WTC11 (cell line): ENCODE measurements at regions not wholly inside any gene's neighbourhood (a gene's known extent, or its start where the extent isn't known, plus 50 kb on each side); places are given as distances from the start of the nearest gene placed in this dataset.

ENCODE experiments used
- ATAC-seq: fragments of 200-7000 bp; cut with Tn5 transposase; 2 replicates; pipeline ENCODE4 v1.10.0; 2021; ENCODE audit warnings: mild to moderate bottlenecking, moderate library complexity
- CTCF ChIA-PET: fragments of 300-600 bp; sonication (Branson Sonifier 250); formaldehyde crosslinking; loops from one replicate; lab custom pipeline; 2021; ENCODE audit warnings: antibody characterized with exemption; lab: Charles Lee
- POLR2A ChIA-PET: fragments of 350-600 bp; sonication (Branson Sonifier 250); formaldehyde crosslinking; loops from one replicate; lab custom pipeline; 2021; ENCODE audit warnings: antibody characterized with exemption; lab: Charles Lee
- DNase-seq: peaks from one replicate; pipeline ENCODE4 v3.0.0; 2021; ENCODE audit warnings: low spot score
- H3K27ac Mint-ChIP-seq: 2 replicates; pipeline ENCODE4 v1.8.0; 2021; ENCODE audit warnings: mixed read lengths
- H3K27me3 Mint-ChIP-seq: 2 replicates; pipeline ENCODE4 v1.8.0; 2021; ENCODE audit warnings: low read depth, mild to moderate bottlenecking, moderate library complexity, mixed read lengths
- H3K36me3 Mint-ChIP-seq: 2 replicates; pipeline ENCODE4 v1.8.0; 2021; ENCODE audit warnings: mixed read lengths
- H3K4me1 Mint-ChIP-seq: 2 replicates; pipeline ENCODE4 v1.8.0; 2022; ENCODE audit warnings: mixed read lengths
- H3K4me3 Mint-ChIP-seq: 2 replicates; pipeline ENCODE4 v1.8.0; 2021; ENCODE audit warnings: mild to moderate bottlenecking, moderate library complexity, mixed read lengths
- H3K9me3 Mint-ChIP-seq: 2 replicates; pipeline ENCODE4 v1.8.0; 2021; ENCODE audit warnings: mixed read lengths
- AR ChIP-seq: fragments of 250-450 bp; sonication (Bioruptor Pico); IDR thresholded peaks from 2 replicates; pipeline ENCODE4 v1.9.0; 2021; ENCODE audit warnings: mild to moderate bottlenecking
- ARID4B ChIP-seq: sonication (generic); formaldehyde crosslinking; IDR thresholded peaks from 2 replicates; pipeline ENCODE4 v1.8.0; 2023; ENCODE audit warnings: missing genetic modification reagents, mild to moderate bottlenecking, borderline replicate concordance
- ATF2 ChIP-seq: sonication (generic); formaldehyde crosslinking; IDR thresholded peaks from 2 replicates; pipeline ENCODE4 v1.8.1; 2022; ENCODE audit warnings: low read depth, missing genetic modification reagents, borderline replicate concordance
- CBFB ChIP-seq: sonication (generic); formaldehyde crosslinking; IDR thresholded peaks from 2 replicates; pipeline ENCODE4 v1.8.1; 2022; ENCODE audit warnings: mild to moderate bottlenecking, low read depth, missing genetic modification reagents
- ELF4 ChIP-seq: sonication (generic); formaldehyde crosslinking; IDR thresholded peaks from 2 replicates; pipeline ENCODE4 v1.8.1; 2022; ENCODE audit warnings: low read depth, mild to moderate bottlenecking, moderate library complexity, missing genetic modification reagents
- GRHL2 ChIP-seq: fragments of 250-450 bp; sonication (Bioruptor Pico); IDR thresholded peaks from 2 replicates; pipeline ENCODE4 v1.8.0; 2022; ENCODE audit warnings: mild to moderate bottlenecking, moderate library complexity; ENCODE audit not compliant: insufficient replicate concordance, severe bottlenecking
- IRF1 ChIP-seq: sonication (generic); formaldehyde crosslinking; IDR thresholded peaks from 2 replicates; pipeline ENCODE4 v1.8.0; 2023; ENCODE audit warnings: missing genetic modification reagents
- JAZF1 ChIP-seq: fragments of 250-450 bp; sonication (Bioruptor Pico); IDR thresholded peaks from 2 replicates; pipeline ENCODE4 v1.9.0; 2021; ENCODE audit warnings: moderate library complexity, mild to moderate bottlenecking, inconsistent platforms
- NFYB ChIP-seq: sonication (generic); formaldehyde crosslinking; conservative IDR thresholded peaks from 2 replicates; pipeline ENCODE4 v1.8.0; 2022; ENCODE audit warnings: low read depth, missing genetic modification reagents
- NR1H2 ChIP-seq: sonication (generic); formaldehyde crosslinking; IDR thresholded peaks from 2 replicates; pipeline ENCODE4 v1.9.0; 2021; ENCODE audit warnings: mild to moderate bottlenecking, moderate library complexity, missing genetic modification reagents
- PREB ChIP-seq: sonication (generic); formaldehyde crosslinking; IDR thresholded peaks from 2 replicates; pipeline ENCODE4 v1.8.1; 2022; ENCODE audit warnings: mild to moderate bottlenecking, missing genetic modification reagents, moderate library complexity, borderline replicate concordance
- SOX15 ChIP-seq: fragments of 250-450 bp; sonication (Bioruptor Pico); IDR thresholded peaks from 2 replicates; pipeline ENCODE4 v1.9.0; 2021; ENCODE audit warnings: mild to moderate bottlenecking
- ZNF232 ChIP-seq: sonication (generic); formaldehyde crosslinking; IDR thresholded peaks from 2 replicates; pipeline ENCODE4 v1.8.0; 2022; ENCODE audit warnings: mild to moderate bottlenecking, missing genetic modification reagents
- ZNF396 ChIP-seq: fragments of 250-450 bp; sonication (Bioruptor Pico); IDR thresholded peaks from 2 replicates; pipeline ENCODE4 v1.8.0; 2021; ENCODE audit warnings: mild to moderate bottlenecking, moderate library complexity, borderline replicate concordance
- ZNF532 ChIP-seq: fragments of 250-450 bp; sonication (Bioruptor Pico); IDR thresholded peaks from 2 replicates; pipeline ENCODE4 v1.9.0; 2021; ENCODE audit warnings: mild to moderate bottlenecking, borderline replicate concordance
- ZNF671 ChIP-seq: fragments of 250-450 bp; sonication (Bioruptor Pico); IDR thresholded peaks from 2 replicates; pipeline ENCODE4 v1.8.0; 2021; ENCODE audit warnings: mild to moderate bottlenecking

GRCh38 chr21:24826822-24827221 lies 780.5 kb downstream of the MRPL39 start (continued):
- TF ChIP-seq AR (CRISPR knock-in tag), result no peak
- no peak for TF ChIP-seq ZNF396 (CRISPR knock-in tag)
- TF ChIP-seq, all 79 proteins: peak for 0

- ATAC-seq, result no peak
- H3K4me3 Mint-ChIP-seq, result no peak overlapping the region
- no peak overlapping the region for H3K27ac Mint-ChIP-seq
- no peaks in the 10 kb centered on the region for H3K4me1 Mint-ChIP-seq
- DNase-seq, result no peak
- H3K27me3 Mint-ChIP-seq, result no peaks in the 10 kb centered on the region
- TF ChIP-seq PREB (CRISPR knock-in tag) (no peak), ZNF532 (CRISPR knock-in tag) (no peak), ATF2 (CRISPR knock-in tag) (no peak), GRHL2 (CRISPR knock-in tag) (no peak), ELF4 (CRISPR knock-in tag) (no peak)
- TF ChIP-seq, all 79 proteins: peak for 0
- peaks cover 36% of the 10 kb centered on the region for H3K9me3 Mint-ChIP-seq
- ChIA-PET CTCF (no interaction called here), POLR2A (interaction anchor here (0.6 kb wide), 1 partner anchor 1018 kb away, joined by 5 read pairs; no protein-coding TSS in a partner anchor)
- peaks cover 9% of the 10 kb centered on the region; the same call in 1 of the 2 replicates for H3K36me3 Mint-ChIP-seq
Measured at GRCh38 chr21:24825348-24825747, 781.9 kb downstream of the MRPL39 start.

GRCh38 chr21:24824209-24824608 lies 783.1 kb downstream of the MRPL39 start:
- ChIA-PET CTCF (no interaction called here), POLR2A (no interaction called here)
- Mint-ChIP-seq H3K36me3 (peaks cover 9% of the 10 kb centered on the region; the same call in 1 of the 2 replicates), H3K27ac (no peak overlapping the region), H3K27me3 (no peaks in the 10 kb centered on the region), H3K4me3 (no peak overlapping the region), H3K4me1 (no peaks in the 10 kb centered on the region), H3K9me3 (peaks cover 33% of the 10 kb centered on the region; the same call in 1 of the 2 replicates)
- DNase-seq (no peak), ATAC-seq (no peak)
- no peak for TF ChIP-seq CBFB (CRISPR knock-in tag)
- no peak for TF ChIP-seq NFYB (CRISPR knock-in tag)
- no peak for TF ChIP-seq IRF1 (CRISPR knock-in tag)
- no peak for TF ChIP-seq SOX15 (CRISPR knock-in tag)
- no peak for TF ChIP-seq ZNF671
- TF ChIP-seq ZNF232 (CRISPR knock-in tag), result no peak
- no peak for TF ChIP-seq JAZF1 (CRISPR knock-in tag)
- no peak for TF ChIP-seq NR1H2 (CRISPR knock-in tag)
- TF ChIP-seq ARID4B, result no peak
